ENCODE measurements at regions not wholly inside any gene's neighbourhood (a gene's known extent, or its start where the extent isn't known, plus 50 kb on each side); places are given as distances from the start of the nearest gene placed in this dataset.

- H3K4me3 Mint-ChIP-seq (ENCODE audit: low read depth, unreplicated experiment): no peak overlapping the region
- CTCF ChIA-PET: no interaction called here
- intact Hi-C loops (cut with micrococcal nuclease; ENCODE audit: unreplicated experiment): loop anchor here (5.0 to 10.0 kb wide), 3 partner anchors 411 to 991 kb away; no protein-coding TSS in a partner anchor
- H3K36me3 Mint-ChIP-seq (ENCODE audit: insufficient read depth, unreplicated experiment): no peaks in the 10 kb centered on the region
- H3K9me3 Mint-ChIP-seq (ENCODE audit: low read depth, unreplicated experiment): no peaks in the 10 kb centered on the region
- BruUV-seq (replicated peaks): no TSS peak
- H3K27me3 Mint-ChIP-seq (ENCODE audit: unreplicated experiment): no peaks in the 10 kb centered on the region
- no peak overlapping the region for H3K27ac Mint-ChIP-seq (ENCODE audit: unreplicated experiment)
- no peaks in the 10 kb centered on the region for H3K4me1 Mint-ChIP-seq (ENCODE audit: low read depth, unreplicated experiment)
- no peak for DNase-seq
- TF ChIP-seq CTCF (IDR thresholded peaks at IDR 0.05; ENCODE audit: unreplicated experiment): no peak
Observed at GRCh38 chr3:144773350-144773749, 801.7 kb downstream of the DIPK2A start.

GRCh38 chr3:144774897-144775296 lies 803.3 kb downstream of the DIPK2A start:
- TF ChIP-seq CTCF (IDR thresholded peaks at IDR 0.05; ENCODE audit: unreplicated experiment): no peak
- H3K4me1 Mint-ChIP-seq (ENCODE audit: low read depth, unreplicated experiment): no peaks in the 10 kb centered on the region
- no peak for DNase-seq
- intact Hi-C loops (cut with micrococcal nuclease; ENCODE audit: unreplicated experiment): loop anchor here (5.0 to 10.0 kb wide), 3 partner anchors 413 to 990 kb away; no protein-coding TSS in a partner anchor
- CTCF ChIA-PET: no interaction called here
- H3K4me3 Mint-ChIP-seq (ENCODE audit: low read depth, unreplicated experiment): no peak overlapping the region
- no peaks in the 10 kb centered on the region for H3K9me3 Mint-ChIP-seq (ENCODE audit: low read depth, unreplicated experiment)
- H3K27ac Mint-ChIP-seq (ENCODE audit: unreplicated experiment): no peak overlapping the region
- no peaks in the 10 kb centered on the region for H3K27me3 Mint-ChIP-seq (ENCODE audit: unreplicated experiment)
- BruUV-seq (replicated peaks): no TSS peak
- H3K36me3 Mint-ChIP-seq (ENCODE audit: insufficient read depth, unreplicated experiment): no peaks in the 10 kb centered on the region

- Mint-ChIP-seq H3K36me3 (ENCODE audit: insufficient read depth, unreplicated experiment) (no peaks in the 10 kb centered on the region), H3K4me3 (ENCODE audit: low read depth, unreplicated experiment) (no peak overlapping the region), H3K4me1 (ENCODE audit: low read depth, unreplicated experiment) (no peaks in the 10 kb centered on the region), H3K9me3 (ENCODE audit: low read depth, unreplicated experiment) (no peaks in the 10 kb centered on the region), H3K27me3 (ENCODE audit: unreplicated experiment) (no peaks in the 10 kb centered on the region), H3K27ac (ENCODE audit: unreplicated experiment) (no peak overlapping the region)
- no peak for TF ChIP-seq CTCF (IDR thresholded peaks at IDR 0.05; ENCODE audit: unreplicated experiment)
- DNase-seq: no peak
- intact Hi-C loops (cut with micrococcal nuclease; ENCODE audit: unreplicated experiment): loop anchor here (10.0 kb wide), 1 partner anchor 989 kb away; no protein-coding TSS in a partner anchor
- CTCF ChIA-PET: no interaction called here
- BruUV-seq (replicated peaks): no TSS peak
Observed at GRCh38 chr3:144775551-144775950, 803.9 kb downstream of the DIPK2A start.

GRCh38 chr3:144777906-144778305 lies 806.3 kb downstream of the DIPK2A start:
- H3K4me1 Mint-ChIP-seq (ENCODE audit: low read depth, unreplicated experiment): no peaks in the 10 kb centered on the region
- CTCF ChIA-PET: no interaction called here
- DNase-seq: no peak

More at GRCh38 chr3:144777906-144778305, 806.3 kb downstream of the DIPK2A start:
- TF ChIP-seq CTCF (IDR thresholded peaks at IDR 0.05; ENCODE audit: unreplicated experiment): no peak
- no peak overlapping the region for H3K4me3 Mint-ChIP-seq (ENCODE audit: low read depth, unreplicated experiment)
- H3K36me3 Mint-ChIP-seq (ENCODE audit: insufficient read depth, unreplicated experiment): no peaks in the 10 kb centered on the region
- no peaks in the 10 kb centered on the region for H3K9me3 Mint-ChIP-seq (ENCODE audit: low read depth, unreplicated experiment)
- H3K27ac Mint-ChIP-seq (ENCODE audit: unreplicated experiment): no peak overlapping the region
- intact Hi-C loops (cut with micrococcal nuclease; ENCODE audit: unreplicated experiment): loop anchor here (10.0 kb wide), 1 partner anchor 987 kb away; no protein-coding TSS in a partner anchor
- no peaks in the 10 kb centered on the region for H3K27me3 Mint-ChIP-seq (ENCODE audit: unreplicated experiment)
- BruUV-seq (replicated peaks): no TSS peak

All from Calu3 (cell line).